HG03103 (cell line): ENCODE measurements at regions not wholly inside any gene's neighbourhood (a gene's known extent, or its start where the extent isn't known, plus 50 kb on each side); places are given as distances from the start of the nearest gene placed in this dataset.
"Not testable (repeated sequence)": the region's sequence is repeated elsewhere in the genome, so short reads cannot be mapped to it uniquely, and the experiment has no call there.

Experiments
- ATAC-seq: cut with Tn5 transposase; IDR thresholded peaks from one replicate; pipeline ENCODE4 v1.9.1; 2021; ENCODE audit warnings: low read depth; ENCODE audit not compliant: unreplicated experiment

DNA sequence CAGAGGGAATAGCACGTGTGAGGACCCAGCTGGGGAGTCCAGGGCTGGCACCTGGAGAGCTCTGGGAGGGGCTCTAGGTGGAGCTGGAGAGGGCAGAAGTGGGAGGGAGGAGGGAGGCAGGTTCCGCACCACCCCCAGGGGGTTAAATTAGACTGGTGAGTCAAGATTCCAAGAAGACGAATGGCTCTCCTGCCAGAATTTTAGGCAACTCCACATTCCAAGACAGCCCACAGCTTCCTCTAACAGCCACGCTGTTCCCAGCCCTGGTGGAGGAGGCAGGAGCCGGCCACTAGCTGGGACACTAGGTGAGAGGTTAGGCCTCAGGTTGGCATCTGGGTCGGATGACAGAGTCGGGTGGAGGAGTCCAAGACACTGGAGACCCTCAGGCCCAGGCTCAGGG, 60.2 kb downstream of the TFAP2C start:
- no peak for ATAC-seq

GRCh38 chr20:56689852-56690485, 60.9 kb downstream of the TFAP2C start:
- ATAC-seq: no peak

GRCh38 chr20:56690531-56691175, 61.5 kb downstream of the TFAP2C start:
- ATAC-seq: no peak

- ATAC-seq: no peak
Observed at GRCh38 chr20:56691325-56691998, 62.4 kb downstream of the TFAP2C start.

GRCh38 chr20:56693217-56693616, 64.1 kb downstream of the TFAP2C start:
- no peak for ATAC-seq

GRCh38 chr20:56697476-56697875, 68.4 kb downstream of the TFAP2C start:
- no peak for ATAC-seq

GRCh38 chr20:56698297-56698696, 69.2 kb downstream of the TFAP2C start:
- ATAC-seq: no peak

GRCh38 chr20:56698749-56699148, 69.6 kb downstream of the TFAP2C start:
- no peak for ATAC-seq

DNA sequence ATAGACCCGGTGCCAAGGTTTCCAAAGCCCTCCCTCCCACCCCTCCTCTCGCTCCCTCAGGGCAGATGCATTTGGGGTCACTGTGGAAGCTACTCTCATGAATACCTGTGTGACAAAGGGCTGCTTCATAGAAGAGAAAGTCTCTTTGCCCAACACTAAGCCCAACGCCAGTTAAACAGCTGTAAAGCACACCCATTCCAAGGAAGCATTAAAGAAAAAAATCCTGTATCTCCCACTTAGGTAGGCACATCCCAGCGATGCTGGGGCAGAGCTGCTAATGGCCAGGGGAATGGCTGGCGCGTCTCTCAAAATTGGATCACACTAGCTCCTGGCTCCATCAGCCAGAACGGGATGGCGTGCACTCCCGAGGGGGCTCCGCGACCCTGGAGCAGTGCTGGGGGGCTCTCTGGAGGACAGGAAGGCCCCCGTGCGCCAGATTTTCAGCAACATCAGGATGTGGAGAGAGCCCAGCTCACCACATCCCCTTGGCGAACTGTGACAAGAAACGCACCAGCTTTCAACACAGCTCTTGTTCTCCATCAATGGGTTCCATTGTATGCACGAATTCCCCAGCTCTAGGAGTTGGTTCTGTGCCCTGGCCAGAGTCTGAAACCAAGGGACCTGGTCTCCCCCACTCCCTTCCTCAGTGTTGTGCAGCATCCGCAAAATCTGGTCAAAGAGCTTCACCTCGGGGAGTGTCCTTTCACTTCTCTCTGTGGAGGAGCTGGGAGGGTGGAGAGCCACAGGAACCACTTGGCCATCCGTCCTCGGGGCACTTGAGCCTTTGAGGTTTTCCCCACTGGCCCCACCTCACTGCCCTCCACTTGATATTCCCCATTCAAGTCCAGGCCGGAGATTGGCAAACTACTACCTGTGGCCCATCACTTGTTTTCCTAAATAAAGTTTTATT, 74.1 kb downstream of the TFAP2C start:
- ATAC-seq: no peak

DNA sequence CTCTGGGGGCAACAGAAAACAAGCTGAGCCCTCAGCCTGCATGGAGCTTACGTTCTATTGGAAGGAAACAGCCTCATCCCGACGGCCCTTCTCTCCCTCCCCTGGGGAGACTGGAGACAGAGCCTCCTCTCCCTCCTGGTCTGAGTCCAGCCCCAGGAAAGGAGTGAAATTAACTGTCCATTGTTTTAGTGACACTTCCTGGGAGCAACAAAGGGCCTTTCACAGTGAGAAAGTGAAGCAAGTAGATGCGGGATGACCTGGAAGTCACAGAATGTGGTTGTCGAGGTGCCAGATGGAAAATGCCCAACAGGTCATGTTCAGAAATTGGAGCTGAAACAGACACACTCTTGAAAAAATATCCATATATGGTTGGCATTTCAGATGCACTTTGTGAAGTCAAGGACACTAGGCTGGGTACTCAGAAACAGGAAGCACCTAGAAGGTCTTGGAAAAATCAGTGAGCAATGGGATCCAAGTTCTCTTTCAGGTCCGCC, 77.8 kb downstream of the TFAP2C start:
- no peak for ATAC-seq

- ATAC-seq: no peak
Observed at GRCh38 chr20:56708991-56709390, 79.9 kb downstream of the TFAP2C start.

GRCh38 chr20:56710125-56710524, 81.0 kb downstream of the TFAP2C start:
- no peak for ATAC-seq

DNA sequence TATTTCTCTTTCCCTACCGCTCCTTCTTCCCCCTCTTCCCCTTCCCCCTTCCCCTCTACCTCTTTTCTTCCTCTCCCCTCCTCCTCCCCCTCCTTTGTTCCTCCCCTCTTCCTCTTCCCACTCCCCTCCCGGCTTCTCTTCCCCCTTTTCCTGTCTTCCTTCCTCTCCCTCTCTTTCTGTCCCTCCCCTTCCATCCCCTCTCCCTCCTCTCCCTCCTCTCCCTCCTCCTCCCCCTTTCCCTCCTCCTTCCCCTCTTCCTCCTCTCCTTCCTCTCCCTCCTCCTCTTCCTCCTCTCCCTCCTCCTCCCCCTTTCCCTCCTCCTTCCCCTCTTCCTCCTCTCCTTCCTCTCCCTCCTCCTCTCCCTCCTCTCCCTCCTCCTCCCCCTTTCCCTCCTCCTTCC, 81.5 kb downstream of the TFAP2C start:
- ATAC-seq: not testable (repeated sequence)

GRCh38 chr20:56711018-56711417, 81.9 kb downstream of the TFAP2C start:
- no peak for ATAC-seq

- no peak for ATAC-seq
Observed at GRCh38 chr20:56715309-56715708, 86.2 kb downstream of the TFAP2C start.

- ATAC-seq: no peak
Observed at GRCh38 chr20:56715902-56716519, 86.9 kb downstream of the TFAP2C start.

DNA sequence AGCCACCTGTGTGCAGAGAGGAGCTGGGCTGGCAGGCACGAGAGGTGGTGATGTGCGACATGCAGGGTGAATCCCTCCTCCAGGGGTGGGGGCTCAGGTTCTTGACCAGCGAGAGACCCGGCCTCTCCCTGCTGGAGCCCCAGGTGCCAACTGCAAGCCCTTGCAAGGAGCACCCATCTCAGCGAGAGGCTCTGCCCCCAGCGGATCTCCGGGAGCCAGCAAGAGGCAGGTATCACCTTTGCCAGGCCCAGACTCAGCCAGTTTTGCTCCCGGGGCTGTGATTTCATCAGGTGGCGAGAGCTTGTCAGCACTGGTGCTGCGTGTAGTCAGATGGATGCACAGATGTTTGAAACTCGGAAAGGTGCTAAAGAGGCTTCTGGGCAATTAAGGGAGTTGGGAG, 87.7 kb downstream of the TFAP2C start:
- no peak for ATAC-seq

DNA sequence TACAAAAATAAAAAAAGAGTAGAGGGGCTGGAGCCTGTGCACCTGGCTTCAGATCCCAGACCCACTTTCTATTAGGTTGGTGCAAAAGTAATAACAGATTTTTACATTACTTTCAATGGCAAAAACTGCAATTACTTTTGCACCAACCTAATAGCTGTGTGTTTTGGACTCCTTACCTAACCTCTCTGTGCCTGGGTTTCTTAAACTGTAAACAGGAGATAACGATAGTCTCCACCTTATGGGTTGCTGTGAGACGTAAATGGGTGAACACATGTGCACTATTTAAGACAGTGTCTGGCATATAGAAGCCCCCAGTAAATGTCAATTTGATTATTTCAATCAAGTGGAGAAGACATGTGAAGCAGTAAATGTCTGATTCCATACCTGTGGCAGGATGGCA, 89.7 kb downstream of the TFAP2C start:
- no peak for ATAC-seq

DNA sequence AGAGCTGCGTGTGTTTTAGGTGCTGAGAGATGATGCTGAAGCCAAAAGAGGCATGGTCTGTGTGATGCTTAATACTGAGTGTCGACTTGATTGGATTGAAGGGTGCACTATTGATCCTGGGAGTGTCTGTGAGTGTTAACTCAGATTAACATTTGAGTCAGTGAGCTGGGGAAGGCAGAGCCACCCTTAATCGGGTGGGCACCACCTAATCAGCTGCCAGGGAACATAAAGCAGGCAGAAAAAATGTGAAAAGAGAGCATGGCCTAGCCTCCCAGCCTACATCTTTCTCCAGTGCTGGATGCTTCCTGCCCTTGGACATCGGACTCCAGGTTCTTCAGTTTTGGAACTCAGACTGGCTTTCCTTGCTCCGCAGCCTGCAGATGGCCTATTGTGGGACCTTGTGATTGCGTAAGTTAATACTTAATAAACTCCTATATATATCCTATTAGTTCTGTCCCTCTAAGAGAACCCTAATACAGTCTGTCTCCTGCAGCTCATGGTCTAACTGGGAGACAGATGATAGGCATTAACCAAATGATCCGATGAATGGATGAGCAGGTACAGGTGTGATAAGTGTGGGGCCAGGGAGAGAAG, 91.6 kb downstream of the TFAP2C start:
- no peak for ATAC-seq

DNA sequence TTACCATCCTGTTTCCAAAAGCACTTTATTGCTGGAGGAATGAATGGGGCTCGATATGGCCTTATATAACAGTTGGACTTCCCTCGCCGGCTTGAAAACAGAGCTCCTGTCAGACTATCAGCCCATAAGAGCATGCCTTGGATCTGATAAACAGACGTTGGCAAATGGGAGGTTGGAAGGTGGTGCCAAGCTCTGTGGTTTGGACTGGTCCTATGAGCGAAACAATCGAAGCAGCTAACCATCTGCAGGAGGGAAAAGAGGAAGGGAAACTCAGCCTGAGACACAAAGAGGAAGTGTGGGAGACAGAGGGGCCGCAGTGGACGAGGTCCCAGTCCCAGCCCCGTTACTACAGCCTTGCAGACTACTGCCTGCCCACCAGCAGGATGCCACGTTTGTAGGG, 92.9 kb downstream of the TFAP2C start:
- peak; percentile 88 for ATAC-seq
